ENCODE measurements at regions not wholly inside any gene's neighbourhood (a gene's known extent, or its start where the extent isn't known, plus 50 kb on each side); places are given as distances from the start of the nearest gene placed in this dataset.

DNA sequence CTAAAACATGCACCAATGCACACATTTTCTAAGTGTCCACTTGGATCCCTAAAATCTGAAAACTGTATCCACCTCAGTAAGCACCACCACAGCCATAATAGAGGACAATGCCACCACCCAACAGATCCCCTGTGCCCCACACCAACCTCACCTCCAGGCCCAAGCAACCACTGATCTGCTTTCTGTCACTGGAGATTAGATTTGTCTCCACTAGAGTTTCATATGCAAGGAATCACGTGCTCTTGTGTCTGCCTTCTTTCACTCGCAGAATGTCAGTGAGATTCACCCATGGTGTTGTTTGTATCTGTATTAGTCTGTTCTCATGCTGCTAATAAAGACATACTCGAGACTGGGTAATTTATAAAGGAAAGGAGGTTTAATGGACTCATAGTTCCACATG lies 216.1 kb upstream of the WWC1 start:
- TF ChIP-seq EZH2 (IDR thresholded peaks at IDR 0.05; ENCODE audit: low read length) = no peak
- TF ChIP-seq, protein P1, sequence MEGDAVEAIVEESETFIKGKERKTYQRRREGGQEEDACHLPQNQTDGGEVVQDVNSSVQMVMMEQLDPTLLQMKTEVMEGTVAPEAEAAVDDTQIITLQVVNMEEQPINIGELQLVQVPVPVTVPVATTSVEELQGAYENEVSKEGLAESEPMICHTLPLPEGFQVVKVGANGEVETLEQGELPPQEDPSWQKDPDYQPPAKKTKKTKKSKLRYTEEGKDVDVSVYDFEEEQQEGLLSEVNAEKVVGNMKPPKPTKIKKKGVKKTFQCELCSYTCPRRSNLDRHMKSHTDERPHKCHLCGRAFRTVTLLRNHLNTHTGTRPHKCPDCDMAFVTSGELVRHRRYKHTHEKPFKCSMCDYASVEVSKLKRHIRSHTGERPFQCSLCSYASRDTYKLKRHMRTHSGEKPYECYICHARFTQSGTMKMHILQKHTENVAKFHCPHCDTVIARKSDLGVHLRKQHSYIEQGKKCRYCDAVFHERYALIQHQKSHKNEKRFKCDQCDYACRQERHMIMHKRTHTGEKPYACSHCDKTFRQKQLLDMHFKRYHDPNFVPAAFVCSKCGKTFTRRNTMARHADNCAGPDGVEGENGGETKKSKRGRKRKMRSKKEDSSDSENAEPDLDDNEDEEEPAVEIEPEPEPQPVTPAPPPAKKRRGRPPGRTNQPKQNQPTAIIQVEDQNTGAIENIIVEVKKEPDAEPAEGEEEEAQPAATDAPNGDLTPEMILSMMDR (optimal IDR thresholded peaks at IDR 0.05 in 1 of 3, IDR thresholded peaks at IDR 0.05 in 1 of 3, conservative IDR thresholded peaks at IDR 0.05 in 1 of 3; ENCODE audit: extremely low read depth in 1 of 3, insufficient read depth in 2 of 3, low read length in 3 of 3) = no peak

All from keratinocyte (primary cell).